WERI-Rb-1 (cell line): ENCODE measurements at regions not wholly inside any gene's neighbourhood (a gene's known extent, or its start where the extent isn't known, plus 50 kb on each side); places are given as distances from the start of the nearest gene placed in this dataset.

ENCODE experiments used
- DNase-seq: peaks from one replicate; pipeline ENCODE4 v3.0.0-alpha.2; 2020
- H3K27ac ChIP-seq: fragments of 250-450 bp; sonication (Bioruptor Pico); 2 replicates; pipeline ENCODE4 v1.5.1; 2020; ENCODE audit warnings: mild to moderate bottlenecking, moderate library complexity
- H3K27me3 ChIP-seq: fragments of 250-450 bp; sonication (Bioruptor Pico); 2 replicates; pipeline ENCODE4 v1.5.1; 2021; ENCODE audit warnings: mild to moderate bottlenecking, low read depth, moderate library complexity; ENCODE audit not compliant: insufficient read depth, severe bottlenecking
- H3K36me3 ChIP-seq: fragments of 250-450 bp; sonication (Bioruptor Pico); 2 replicates; pipeline ENCODE4 v1.5.1; 2020; ENCODE audit warnings: mild to moderate bottlenecking, moderate library complexity
- H3K4me3 ChIP-seq: 2 replicates; pipeline ENCODE4 v1.5.1; 2011; ENCODE audit warnings: low read depth, mild to moderate bottlenecking, control low read depth, low read length
- H3K9me3 ChIP-seq: fragments of 250-450 bp; sonication (Bioruptor Pico); 2 replicates; pipeline ENCODE4 v1.5.1; 2021; ENCODE audit warnings: mild to moderate bottlenecking, moderate library complexity; ENCODE audit not compliant: severe bottlenecking
- CTCF ChIP-seq: IDR thresholded peaks from 2 replicates; pipeline ENCODE4 v1.5.1; 2011; ENCODE audit warnings: low read depth, mild to moderate bottlenecking, control low read depth, inconsistent platforms, low read length

GRCh38 chr11:105241136-105241535 is 101.6 kb upstream of the CARD18 start:
- Histone ChIP-seq H3K27ac (no peak overlapping the region), H3K27me3 (no peaks in the 10 kb centered on the region), H3K36me3 (no peaks in the 10 kb centered on the region), H3K9me3 (no peaks in the 10 kb centered on the region), H3K4me3 (no peak overlapping the region)
- no peak for TF ChIP-seq CTCF
- DNase-seq, result no peak

- no peak for DNase-seq
- Histone ChIP-seq H3K4me3 (no peak overlapping the region), H3K9me3 (no peaks in the 10 kb centered on the region), H3K36me3 (no peaks in the 10 kb centered on the region), H3K27ac (no peak overlapping the region), H3K27me3 (no peaks in the 10 kb centered on the region)
- TF ChIP-seq CTCF, result no peak
Observed at GRCh38 chr11:105236664-105237063, 97.1 kb upstream of the CARD18 start.

GRCh38 chr11:105233285-105233684 is 93.7 kb upstream of the CARD18 start:
- Histone ChIP-seq H3K27ac (no peak overlapping the region), H3K9me3 (no peaks in the 10 kb centered on the region), H3K27me3 (no peaks in the 10 kb centered on the region), H3K36me3 (no peaks in the 10 kb centered on the region), H3K4me3 (no peak overlapping the region)
- DNase-seq, result no peak
- TF ChIP-seq CTCF, result no peak

- no peak for DNase-seq
- H3K27ac ChIP-seq, result no peak overlapping the region
- TF ChIP-seq CTCF, result no peak
- no peak overlapping the region for H3K4me3 ChIP-seq
- no peaks in the 10 kb centered on the region for H3K27me3 ChIP-seq
- no peaks in the 10 kb centered on the region for H3K9me3 ChIP-seq
- no peaks in the 10 kb centered on the region for H3K36me3 ChIP-seq
Observed at GRCh38 chr11:105232021-105232420, 92.5 kb upstream of the CARD18 start.

- no peak for TF ChIP-seq CTCF
- Histone ChIP-seq H3K27me3 (no peaks in the 10 kb centered on the region), H3K4me3 (no peak overlapping the region), H3K27ac (no peak overlapping the region), H3K36me3 (no peaks in the 10 kb centered on the region), H3K9me3 (no peaks in the 10 kb centered on the region)
- no peak for DNase-seq
Observed at GRCh38 chr11:105230586-105230985, 91.0 kb upstream of the CARD18 start.

GRCh38 chr11:105229761-105230160 is 90.2 kb upstream of the CARD18 start:
- no peak overlapping the region for H3K4me3 ChIP-seq
- H3K27me3 ChIP-seq, result no peaks in the 10 kb centered on the region
- TF ChIP-seq CTCF, result no peak
- H3K9me3 ChIP-seq, result no peaks in the 10 kb centered on the region
- no peak for DNase-seq
- H3K27ac ChIP-seq, result no peak overlapping the region
- H3K36me3 ChIP-seq, result no peaks in the 10 kb centered on the region
